ENCODE measurements at regions not wholly inside any gene's neighbourhood (a gene's known extent, or its start where the extent isn't known, plus 50 kb on each side); places are given as distances from the start of the nearest gene placed in this dataset.

DNA sequence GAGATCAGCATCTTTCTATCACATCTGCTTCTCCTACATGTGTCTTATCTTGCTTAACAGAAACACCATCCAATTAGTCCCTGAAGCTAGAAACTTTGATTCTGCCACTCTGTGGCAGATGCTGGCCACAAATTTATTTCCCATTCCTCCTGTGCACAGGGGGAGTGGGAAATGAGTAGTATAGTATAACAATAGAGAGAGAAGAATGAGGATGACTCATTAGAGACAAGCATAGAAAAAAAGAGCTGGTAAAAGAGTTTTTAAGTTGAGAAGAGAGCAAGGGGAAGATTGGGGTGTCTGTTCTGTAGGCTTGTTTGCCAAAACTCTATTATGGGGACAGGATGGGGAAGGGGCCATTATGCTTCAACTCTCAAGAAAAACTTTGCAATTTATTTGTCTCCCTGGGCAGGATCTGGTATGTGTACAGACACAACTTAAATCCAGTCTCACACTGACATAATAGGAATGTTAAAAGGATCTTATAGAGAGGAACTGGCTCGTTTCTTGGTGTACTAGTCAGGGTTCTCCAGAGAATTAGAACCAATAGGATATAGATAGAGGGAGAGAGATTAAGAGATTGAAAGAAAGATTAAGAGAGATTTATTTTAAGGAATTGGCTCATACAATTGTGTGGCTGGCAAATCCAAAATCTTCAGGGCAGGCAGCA, 142.6 kb upstream of the CPSF6 start:
- DNase-seq (ENCODE audit: low read depth), result no peak

GRCh38 chr12:69097619-69098368, 141.6 kb upstream of the CPSF6 start:
- no peak for DNase-seq (ENCODE audit: low read depth)

GRCh38 chr12:69099201-69099837, 140.1 kb upstream of the CPSF6 start:
- DNase-seq (ENCODE audit: low read depth), result no peak

GRCh38 chr12:69101505-69101904, 137.9 kb upstream of the CPSF6 start:
- DNase-seq (ENCODE audit: low read depth), result no peak

DNA sequence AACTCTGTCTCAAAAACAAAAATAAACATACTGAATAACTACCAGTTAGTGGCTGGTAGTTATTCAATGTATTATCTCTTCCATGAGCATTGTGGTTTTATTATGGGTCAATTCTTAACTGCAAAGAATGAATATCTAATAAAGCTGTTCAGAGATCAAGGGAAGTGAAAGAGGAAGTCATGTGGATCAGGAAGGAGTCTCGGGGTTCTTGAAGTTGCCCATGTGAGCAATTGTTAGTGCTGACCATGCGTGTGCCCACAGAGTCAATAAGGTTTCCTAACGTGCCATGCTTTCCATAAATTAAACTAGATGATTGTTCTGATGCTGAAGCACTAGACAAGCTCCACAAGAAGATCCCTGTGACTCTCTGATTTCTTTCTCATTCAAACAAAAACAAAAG, 136.5 kb upstream of the CPSF6 start:
- DNase-seq (ENCODE audit: low read depth), result no peak

DNA sequence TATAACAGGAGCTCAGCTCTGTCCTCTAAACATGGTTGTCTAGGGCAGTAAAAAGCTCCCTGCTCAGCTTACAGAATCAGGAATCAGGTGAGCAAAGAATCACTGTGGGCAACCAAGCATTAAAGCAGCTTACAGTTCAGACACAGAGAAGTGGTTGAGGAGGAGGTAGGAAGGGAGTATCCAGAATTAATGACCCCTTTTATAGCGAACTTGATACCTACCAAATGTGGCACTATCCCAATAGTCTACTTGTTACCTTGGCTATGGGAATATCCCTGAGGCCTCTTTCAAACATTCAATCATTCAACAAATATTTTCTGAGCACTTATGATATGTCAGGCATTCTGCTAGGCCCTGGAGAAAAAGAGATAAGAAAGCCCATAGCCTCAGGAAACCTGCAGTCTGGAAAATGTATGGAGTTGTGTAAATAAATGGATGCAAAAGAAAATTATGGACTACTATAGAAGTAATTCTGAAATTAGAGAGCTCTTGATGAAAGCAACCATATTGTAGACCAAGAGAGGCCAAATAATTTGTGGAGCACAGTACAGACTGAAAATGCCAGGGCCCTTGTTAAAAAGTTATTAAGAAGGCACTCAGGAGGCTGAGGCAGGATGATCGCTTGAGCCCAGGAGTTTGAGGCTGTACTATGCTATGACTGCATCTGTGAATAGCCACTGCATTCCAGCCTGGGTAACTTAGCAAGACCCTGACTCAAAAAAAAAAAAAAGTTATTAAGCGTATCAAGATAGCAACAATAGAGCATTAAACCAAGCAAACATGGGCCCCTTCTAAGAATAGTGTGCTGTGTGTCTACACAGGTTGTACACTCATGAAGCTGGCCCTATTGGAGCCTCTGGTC, 134.0 kb upstream of the CPSF6 start:
- no peak for DNase-seq (ENCODE audit: low read depth)

- no peak for DNase-seq (ENCODE audit: low read depth)
Observed at GRCh38 chr12:69106482-69107118, 132.8 kb upstream of the CPSF6 start.

DNA sequence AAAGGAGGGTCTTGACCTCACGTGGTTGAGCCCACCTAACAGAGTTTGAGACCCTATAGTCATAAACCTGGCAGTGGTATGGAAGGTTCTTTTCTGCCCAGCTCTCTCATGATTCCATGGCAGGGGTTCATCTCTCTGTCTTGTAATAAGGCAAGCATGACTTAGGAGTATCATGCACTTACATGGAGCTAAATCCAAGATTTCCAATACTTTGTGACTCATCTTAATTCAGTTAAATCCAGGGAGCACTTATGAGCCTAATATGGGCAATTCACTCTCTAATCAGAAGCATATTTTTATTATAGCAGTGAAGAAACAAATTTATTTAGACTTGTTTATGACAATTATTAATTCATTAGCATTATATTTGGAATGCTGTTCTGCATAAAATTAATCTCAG, 131.8 kb upstream of the CPSF6 start:
- no peak for DNase-seq (ENCODE audit: low read depth)

- DNase-seq (ENCODE audit: low read depth), result no peak
Observed at GRCh38 chr12:69108037-69108436, 131.3 kb upstream of the CPSF6 start.

GRCh38 chr12:69112616-69113015, 126.8 kb upstream of the CPSF6 start:
- no peak for DNase-seq (ENCODE audit: low read depth)

- DNase-seq (ENCODE audit: low read depth), result no peak
Observed at GRCh38 chr12:69115099-69115498, 124.3 kb upstream of the CPSF6 start.

GRCh38 chr12:69115951-69116350, 123.4 kb upstream of the CPSF6 start:
- no peak for DNase-seq (ENCODE audit: low read depth)

GRCh38 chr12:69117566-69118266, 121.7 kb upstream of the CPSF6 start:
- no peak for DNase-seq (ENCODE audit: low read depth)

DNA sequence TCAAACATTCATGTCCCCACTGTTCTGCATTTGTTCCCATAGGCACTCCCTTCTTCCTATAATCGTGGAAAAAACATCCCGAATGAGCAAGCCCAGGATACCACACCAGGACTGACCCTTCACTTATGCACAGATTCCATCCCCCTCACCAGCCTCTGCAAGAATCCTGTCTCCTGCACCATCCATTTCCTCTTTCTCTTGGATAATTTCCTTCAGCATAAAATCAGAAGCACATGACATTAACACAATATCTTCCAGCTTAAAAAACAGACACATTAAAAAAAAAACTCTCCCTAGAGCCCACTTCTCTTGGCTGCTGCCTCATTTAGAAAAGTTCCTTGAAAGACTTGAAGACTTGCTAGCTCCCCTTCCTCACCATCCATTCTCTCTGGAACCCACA, 120.9 kb upstream of the CPSF6 start:
- no peak for DNase-seq (ENCODE audit: low read depth)

GRCh38 chr12:69119770-69120169, 119.6 kb upstream of the CPSF6 start:
- no peak for DNase-seq (ENCODE audit: low read depth)

DNA sequence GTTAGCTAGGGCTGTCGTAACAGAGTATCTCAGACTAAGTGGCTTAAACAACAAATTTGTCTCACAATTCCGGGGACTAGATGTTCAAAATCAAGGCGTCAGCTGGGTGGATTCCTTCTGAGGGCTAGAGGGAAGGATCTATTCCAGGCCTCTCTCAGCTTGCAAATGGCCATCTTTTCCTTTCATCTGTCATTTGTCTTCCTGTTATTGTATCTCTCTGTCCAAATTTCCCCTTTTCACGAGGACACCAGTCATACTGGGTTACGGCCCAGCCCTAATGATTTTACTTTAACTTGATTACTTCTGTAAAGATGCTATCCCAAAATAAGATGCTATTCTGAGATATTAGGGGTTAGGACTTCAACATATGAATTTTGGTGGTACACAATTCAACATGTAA, 119.0 kb upstream of the CPSF6 start:
- no peak for DNase-seq (ENCODE audit: low read depth)

DNA sequence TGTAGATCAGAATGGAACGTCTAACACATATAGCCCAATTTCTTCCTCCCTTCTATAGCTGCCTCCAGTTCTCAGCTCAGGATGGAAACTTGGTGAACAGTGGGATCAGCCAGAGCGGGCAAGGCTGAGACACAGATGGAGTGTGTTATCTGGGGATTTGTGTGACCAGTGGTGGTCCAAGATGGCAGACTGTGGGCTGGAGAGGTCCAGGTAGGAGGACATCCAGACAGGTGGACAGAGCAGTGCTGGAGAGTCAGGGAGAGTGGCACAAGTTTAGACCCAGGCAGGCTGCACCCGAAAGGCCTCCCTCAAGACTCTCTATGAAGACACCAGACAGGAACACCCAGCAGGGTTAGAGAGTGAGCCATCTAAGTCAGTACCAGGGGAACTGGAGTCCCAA, 116.1 kb upstream of the CPSF6 start:
- DNase-seq (ENCODE audit: low read depth), result no peak

DNA sequence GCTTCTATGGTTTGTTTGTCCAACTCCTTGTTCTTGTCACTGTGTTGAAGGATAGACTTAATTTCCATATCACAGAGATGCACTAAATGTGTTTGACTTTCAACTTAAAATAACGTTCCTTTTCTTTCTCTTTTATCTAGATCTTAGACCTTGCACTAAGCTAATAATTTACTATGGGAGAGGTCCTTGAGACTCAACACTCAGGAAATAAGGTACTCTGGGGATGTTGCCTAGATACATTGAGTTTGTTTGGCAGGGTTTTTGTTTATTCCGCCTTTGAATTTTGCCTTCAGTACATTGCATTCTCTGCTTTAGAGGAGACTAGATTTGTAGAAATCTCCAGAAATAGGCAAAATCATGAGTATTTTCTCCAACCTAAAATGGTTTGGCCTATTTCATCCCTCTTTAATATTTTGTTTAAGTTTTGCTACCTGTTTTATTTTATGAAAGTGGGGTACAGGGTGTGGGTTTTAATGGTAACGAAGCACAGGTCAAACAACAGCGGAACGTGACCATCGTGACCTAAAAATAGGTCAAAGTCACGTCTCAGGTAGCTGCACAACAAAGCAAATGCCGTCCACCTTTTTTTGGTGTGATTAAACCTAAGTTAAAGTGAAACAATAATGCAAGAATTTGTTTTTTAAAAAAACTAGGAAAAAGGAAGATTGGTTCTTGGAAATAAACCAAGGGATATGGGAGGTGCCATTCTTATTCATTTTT, 115.3 kb upstream of the CPSF6 start:
- no peak for DNase-seq (ENCODE audit: low read depth)

DNA sequence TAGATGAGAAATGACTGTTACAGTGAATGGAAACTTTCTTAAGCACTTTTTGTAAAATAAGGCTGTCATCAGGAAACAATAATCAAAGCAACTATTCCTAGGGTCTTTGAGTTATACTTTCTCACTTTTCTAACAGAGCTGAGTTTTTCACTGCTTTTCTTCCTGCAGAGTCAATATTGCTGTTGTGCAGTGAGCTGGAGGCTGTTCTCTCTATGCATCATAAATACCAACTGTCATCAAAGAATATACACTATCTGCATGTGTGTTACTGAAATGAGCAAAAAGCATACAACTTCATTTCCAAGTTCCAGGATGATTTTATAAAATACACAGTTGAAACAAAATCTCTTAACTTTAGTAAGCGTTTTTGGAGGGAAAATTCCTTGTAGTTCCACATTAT, 110.4 kb upstream of the CPSF6 start:
- DNase-seq (ENCODE audit: low read depth), result no peak

- DNase-seq (ENCODE audit: low read depth), result no peak
Observed at GRCh38 chr12:69129564-69129963, 109.8 kb upstream of the CPSF6 start.

GRCh38 chr12:69130064-69130463, 109.3 kb upstream of the CPSF6 start:
- no peak for DNase-seq (ENCODE audit: low read depth)

Data from CMK (cell line).